GM12878 (cell line): ENCODE measurements at regions not wholly inside any gene's neighbourhood (a gene's known extent, or its start where the extent isn't known, plus 50 kb on each side); places are given as distances from the start of the nearest gene placed in this dataset.

ENCODE experiments used
- ATAC-seq: fragments of 200-7000 bp; cut with Tn5 transposase; 3 replicates; pipeline ENCODE4 v1.9.1; 2020; ENCODE audit warnings: mild to moderate bottlenecking, moderate library complexity
- BruUV-seq: library from RNA; stranded (reverse); fragments of 400-500 nt; replicated peaks from 2 replicates; lab custom pipeline; 2021; lab: Mats Ljungman, UMichigan
- CTCF ChIA-PET: fragments of 300-600 bp; sonication (Branson Sonifier 250); formaldehyde crosslinking; extraction: SDS; loops from one replicate; lab custom pipeline; 2021; ENCODE audit warnings: inconsistent platforms; lab: Yijun Ruan, JAX
- POLR2A ChIA-PET: fragments of 350-600 bp; formaldehyde crosslinking; extraction: SDS; loops from one replicate; lab custom pipeline; 2021; ENCODE audit warnings: inconsistent platforms; lab: Charles Lee
- RAD21 ChIA-PET: fragments of 300-600 bp; sonication (Branson Sonifier 250); formaldehyde crosslinking; loops from one replicate; lab custom pipeline; 2023; ENCODE audit warnings: antibody characterized with exemption; ENCODE audit not compliant: unreplicated experiment; lab: Charles Lee
- SMC1A ChIA-PET: fragments of 300-600 bp; sonication (Branson Sonifier 250); formaldehyde crosslinking; loops from one replicate; lab custom pipeline; 2023; ENCODE audit not compliant: unreplicated experiment, uncharacterized antibody; lab: Charles Lee
- DNase-seq: peaks from one replicate; pipeline ENCODE4 v3.0.0-alpha.2; 2011; ENCODE audit warnings: low read depth, low spot score
- FAIRE-seq: peaks from 3 replicates; lab custom pipeline; 2011; peaks lifted over from hg19 to GRCh38; lab: Jason Lieb, UNC
- H2AFZ ChIP-seq: 2 replicates; pipeline ENCODE4 v1.6.0; 2011; ENCODE audit warnings: low read depth, low read length, control low read depth; ENCODE audit not compliant: control insufficient read depth
- H3K27ac ChIP-seq: 2 replicates; pipeline ENCODE4 v1.5.1; 2011; ENCODE audit warnings: control low read depth; ENCODE audit not compliant: control insufficient read depth, insufficient read depth
- H3K27me3 ChIP-seq, 2 experiments: replicated peaks in 1 of 2; 2 replicates each; pipeline versions ENCODE4 v1.6.0 to v1.6.1; 2011; ENCODE audit warnings: low read length in 1 of 2; ENCODE audit not compliant: control insufficient read depth in 2 of 2, insufficient read depth in 2 of 2
- H3K36me3 ChIP-seq, 2 experiments: 2 replicates each; pipeline ENCODE4 v1.5.1; 2011; ENCODE audit warnings: low read length in 1 of 2; ENCODE audit not compliant: control insufficient read depth in 2 of 2, insufficient read depth in 2 of 2
- H3K4me1 ChIP-seq: 2 replicates; pipeline ENCODE4 v1.6.1; 2011; ENCODE audit warnings: mild to moderate bottlenecking, low read length, moderate library complexity, mixed read lengths; ENCODE audit not compliant: control insufficient read depth, insufficient read depth
- H3K4me2 ChIP-seq: 2 replicates; pipeline ENCODE4 v1.6.0; 2011; ENCODE audit warnings: control low read depth; ENCODE audit not compliant: control insufficient read depth, insufficient read depth
- H3K4me3 ChIP-seq: fragments of 200-600 bp; sonication (generic); 2 replicates; pipeline ENCODE4 v1.5.1; 2016
- H3K79me2 ChIP-seq: 2 replicates; pipeline ENCODE4 v1.6.0; 2011; ENCODE audit warnings: low read length; ENCODE audit not compliant: control insufficient read depth, insufficient read depth
- H3K9ac ChIP-seq: 2 replicates; pipeline ENCODE4 v1.8.0; 2011; ENCODE audit warnings: low read length, control low read depth, mixed read lengths; ENCODE audit not compliant: control insufficient read depth, insufficient read depth
- H3K9me3 ChIP-seq: replicated peaks from 3 replicates; pipeline ENCODE4 v1.5.1; 2011; ENCODE audit warnings: mild to moderate bottlenecking, low read length; ENCODE audit not compliant: control insufficient read depth, insufficient read depth
- H4K20me1 ChIP-seq: 2 replicates; pipeline ENCODE4 v1.6.0; 2011; ENCODE audit not compliant: control insufficient read depth, insufficient read depth
- CUX1 ChIP-seq: IDR thresholded peaks from 2 replicates; pipeline ENCODE4 v1.6.1; 2012; ENCODE audit warnings: improper control_type of control experiment, low read depth, low read length; ENCODE audit not compliant: insufficient replicate concordance
- FOS ChIP-seq: IDR thresholded peaks from 3 replicates; pipeline ENCODE4 v1.6.1; 2011; ENCODE audit warnings: borderline replicate concordance; ENCODE audit not compliant: insufficient read length; ENCODE audit errors: extremely low read depth
- PKNOX1 ChIP-seq: fragments of 450-650 bp; IDR thresholded peaks from 2 replicates; pipeline ENCODE4 v1.6.1; 2016; ENCODE audit warnings: mild to moderate bottlenecking
- RAD21 ChIP-seq: IDR thresholded peaks from 2 replicates; pipeline ENCODE4 v1.6.1; 2011; ENCODE audit warnings: mild to moderate bottlenecking, low read depth, low read length, moderate library complexity; ENCODE audit not compliant: insufficient read depth
- TCF7 ChIP-seq: IDR thresholded peaks from 2 replicates; pipeline ENCODE4 v1.6.1; 2014; ENCODE audit warnings: antibody characterized with exemption, borderline replicate concordance
- WGBS: methylation state at CpG from one replicate; pipeline ENCODE4 v1.1.6; 2016; ENCODE audit warnings: low lambda C conversion rate; ENCODE audit not compliant: insufficient replicate concordance, insufficient coverage; ENCODE audit errors: missing lambda C conversion rate; 5-methylcytosine and 5-hydroxymethylcytosine counted together
- in situ Hi-C: fragments of 300-500 bp; cut with MboI; formaldehyde crosslinking; loops from 9 replicates; pipeline ENCODE4 v1.14.3; 2018; ENCODE audit warnings: mixed read lengths
- intact Hi-C: fragments of 100-400 bp; cut with micrococcal nuclease; formaldehyde crosslinking; loops from one replicate; pipeline ENCODE4 v1.14.2; 2022; ENCODE audit not compliant: unreplicated experiment

- DNase-seq (no peak), ATAC-seq (no peak), FAIRE-seq (no peak)
- in situ Hi-C loops, result no loop called here
- H4K20me1 ChIP-seq, result no peaks in the 10 kb centered on the region
- no peaks in the 10 kb centered on the region for H3K36me3 ChIP-seq
- WGBS, result 67% methylated on average over 7 of the region's 7 CpGs
- H3K79me2 ChIP-seq, result no peaks in the 10 kb centered on the region
- ChIA-PET SMC1A (no interaction called here), CTCF (no interaction called here), RAD21 (no interaction called here), POLR2A (interaction anchor here (0.6 kb wide), 1 partner anchor 182 kb away, joined by 3 read pairs; no protein-coding TSS in a partner anchor)
- H3K9ac ChIP-seq, result no peak overlapping the region
- intact Hi-C loops, result no loop called here
- no peak overlapping the region for H2AFZ ChIP-seq
- BruUV-seq, result no TSS peak
- H3K4me1 ChIP-seq, result no peaks in the 10 kb centered on the region
- no peak overlapping the region for H3K27ac ChIP-seq
- no peaks in the 10 kb centered on the region for H3K27me3 ChIP-seq
- H3K4me3 ChIP-seq, result no peak overlapping the region
- TF ChIP-seq FOS, result no peak
- no peak for TF ChIP-seq PKNOX1
- TF ChIP-seq RAD21, result no peak
- TF ChIP-seq CUX1, result no peak
- no peak for TF ChIP-seq TCF7
- peaks cover 6% of the 10 kb centered on the region; the same call in 2 of the 3 replicates for H3K9me3 ChIP-seq
- no peak overlapping the region for H3K4me2 ChIP-seq
These were observed 262.8 kb upstream of the TBL1XR1 start for GRCh38 chr3:177460047-177460446.
